H9 (cell line): ENCODE measurements at regions not wholly inside any gene's neighbourhood (a gene's known extent, or its start where the extent isn't known, plus 50 kb on each side); places are given as distances from the start of the nearest gene placed in this dataset.

Experiments used
- DNase-seq: peaks from one replicate; pipeline ENCODE4 v3.0.0-alpha.2; 2017
- H2AFZ ChIP-seq: one replicate; pipeline ENCODE4 v1.6.1; 2013; ENCODE audit warnings: mild to moderate bottlenecking, low read length, control low read depth, moderate library complexity
- H2AK5ac ChIP-seq: 2 replicates; pipeline ENCODE4 v1.6.1; 2013; ENCODE audit warnings: low read length, control low read depth, mixed read lengths; ENCODE audit not compliant: insufficient read length
- H2BK120ac ChIP-seq: one replicate; pipeline ENCODE4 v1.6.1; 2013; ENCODE audit warnings: low read depth, mild to moderate bottlenecking, low read length, control low read depth, inconsistent platforms; ENCODE audit not compliant: poor library complexity, severe bottlenecking
- H2BK12ac ChIP-seq: 2 replicates; pipeline ENCODE4 v1.6.1; 2013; ENCODE audit warnings: low read length, control low read depth, mixed read lengths, low read depth; ENCODE audit not compliant: insufficient read length
- H2BK15ac ChIP-seq: 2 replicates; pipeline ENCODE4 v1.6.1; 2013; ENCODE audit warnings: low read depth, low read length, control low read depth
- H2BK20ac ChIP-seq: one replicate; pipeline ENCODE4 v1.6.1; 2013; ENCODE audit warnings: low read depth, mild to moderate bottlenecking, low read length, control low read depth, inconsistent platforms; ENCODE audit not compliant: poor library complexity, severe bottlenecking
- H2BK5ac ChIP-seq: 2 replicates; pipeline ENCODE4 v1.6.1; 2013; ENCODE audit warnings: low read length, control low read depth, mixed read lengths; ENCODE audit not compliant: insufficient read length
- H3K14ac ChIP-seq: 2 replicates; pipeline ENCODE4 v1.6.1; 2013; ENCODE audit warnings: low read length, control low read depth; ENCODE audit not compliant: insufficient read depth
- H3K18ac ChIP-seq: 2 replicates; pipeline ENCODE4 v1.6.1; 2013; ENCODE audit warnings: low read depth, mild to moderate bottlenecking, mixed read lengths, low read length, control low read depth; ENCODE audit not compliant: insufficient read length
- H3K23ac ChIP-seq: 2 replicates; pipeline ENCODE4 v1.6.1; 2013; ENCODE audit warnings: low read length, control low read depth, mixed read lengths, low read depth; ENCODE audit not compliant: insufficient read length
- H3K23me2 ChIP-seq: 2 replicates; pipeline ENCODE4 v1.6.1; 2013; ENCODE audit warnings: low read depth, mild to moderate bottlenecking, mixed read lengths, low read length, control low read depth; ENCODE audit not compliant: insufficient read length, poor library complexity, severe bottlenecking
- H3K27ac ChIP-seq: 2 replicates; pipeline ENCODE4 v1.5.1; 2013; ENCODE audit warnings: low read length, control low read depth, mixed read lengths, low read depth; ENCODE audit not compliant: insufficient read length
- H3K27me3 ChIP-seq: 2 replicates; pipeline ENCODE4 v1.6.1; 2013; ENCODE audit warnings: low read length, control low read depth, inconsistent platforms; ENCODE audit not compliant: insufficient read depth
- H3K4ac ChIP-seq: 2 replicates; pipeline ENCODE4 v1.6.1; 2013; ENCODE audit warnings: low read depth, mild to moderate bottlenecking, control low read depth, inconsistent platforms, low read length, moderate library complexity
- H3K4me1 ChIP-seq: 2 replicates; pipeline ENCODE4 v1.6.1; 2013; ENCODE audit warnings: low read length, control low read depth, inconsistent platforms; ENCODE audit not compliant: insufficient read depth
- H3K4me2 ChIP-seq: 2 replicates; pipeline ENCODE4 v1.6.1; 2013; ENCODE audit warnings: low read length, control low read depth, mixed read lengths; ENCODE audit not compliant: insufficient read length, insufficient read depth
- H3K56ac ChIP-seq: 2 replicates; pipeline ENCODE4 v1.6.1; 2013; ENCODE audit warnings: low read depth, mild to moderate bottlenecking, mixed read lengths, low read length, control low read depth; ENCODE audit not compliant: insufficient read length
- H3K79me1 ChIP-seq: 2 replicates; pipeline ENCODE4 v1.6.1; 2013; ENCODE audit warnings: low read depth, mild to moderate bottlenecking, moderate library complexity, low read length, control low read depth, inconsistent platforms; ENCODE audit not compliant: insufficient read depth, poor library complexity, severe bottlenecking
- H3K79me2 ChIP-seq: 2 replicates; pipeline ENCODE4 v1.6.1; 2013; ENCODE audit warnings: low read length, control low read depth, inconsistent platforms; ENCODE audit not compliant: insufficient read depth
- H3K9ac ChIP-seq: 2 replicates; pipeline ENCODE4 v1.6.1; 2013; ENCODE audit warnings: low read length, control low read depth, mixed read lengths; ENCODE audit not compliant: insufficient read length; ENCODE audit errors: extremely low read depth
- H3K9me3 ChIP-seq: one replicate; pipeline ENCODE4 v1.6.1; 2013; ENCODE audit warnings: low read depth, low read length, inconsistent platforms; ENCODE audit not compliant: control insufficient read depth
- H3T11ph ChIP-seq: one replicate; pipeline ENCODE4 v1.6.1; 2013; ENCODE audit warnings: mild to moderate bottlenecking, low read length, control low read depth, inconsistent platforms
- H4K20me1 ChIP-seq: one replicate; pipeline ENCODE4 v1.6.1; 2013; ENCODE audit not compliant: control insufficient read depth, insufficient read length, insufficient read depth
- H4K5ac ChIP-seq: 2 replicates; pipeline ENCODE4 v1.6.1; 2013; ENCODE audit warnings: low read depth, mild to moderate bottlenecking, mixed read lengths, low read length, control low read depth; ENCODE audit not compliant: insufficient read length
- H4K8ac ChIP-seq: replicated peaks from 2 replicates; pipeline ENCODE4 v1.6.1; 2013; ENCODE audit warnings: low read length, control low read depth, mixed read lengths, low read depth; ENCODE audit not compliant: insufficient read length
- H4K91ac ChIP-seq: 2 replicates; pipeline ENCODE4 v1.6.1; 2013; ENCODE audit warnings: low read depth, mild to moderate bottlenecking, moderate library complexity, mixed read lengths, low read length, control low read depth; ENCODE audit not compliant: insufficient read length
- H3K27ac Mint-ChIP-seq, 3 experiments: 2 replicates in 2 of 3; 3 replicates in 1 of 3; pipeline ENCODE4 v1.8.0; 2020 to 2021; ENCODE audit warnings: mixed read lengths in 3 of 3, mild to moderate bottlenecking in 1 of 3, moderate library complexity in 1 of 3
- H3K27me3 Mint-ChIP-seq: 2 replicates; pipeline ENCODE4 v1.8.0; 2021; ENCODE audit warnings: low read depth, mild to moderate bottlenecking, moderate library complexity, mixed read lengths
- H3K36me3 Mint-ChIP-seq, 3 experiments: 2 replicates in 2 of 3; 3 replicates in 1 of 3; pipeline ENCODE4 v1.8.0; 2020 to 2021; ENCODE audit warnings: low read depth in 3 of 3, mixed read lengths in 3 of 3; ENCODE audit not compliant: insufficient read depth in 1 of 3
- H3K4me1 Mint-ChIP-seq, 2 experiments: 2 replicates each; pipeline ENCODE4 v1.8.0; 2020; ENCODE audit warnings: mixed read lengths in 2 of 2
- H3K4me3 Mint-ChIP-seq, 2 experiments: 2 replicates in 1 of 2; 3 replicates in 1 of 2; pipeline ENCODE4 v1.8.0; 2020 to 2021; ENCODE audit warnings: mild to moderate bottlenecking in 2 of 2, mixed read lengths in 2 of 2, moderate library complexity in 1 of 2
- H3K9me3 Mint-ChIP-seq, 2 experiments: 2 replicates in 1 of 2; 3 replicates in 1 of 2; pipeline ENCODE4 v1.8.0; 2020; ENCODE audit warnings: mild to moderate bottlenecking in 2 of 2, mixed read lengths in 2 of 2, moderate library complexity in 1 of 2
- WGBS: extraction: QIAGEN DNeasy Blood & Tissue Kit; methylation state at CpG from one replicate; pipeline ENCODE4 v1.1.7; 2013; ENCODE audit warnings: missing lambda C conversion rate, low lambda C conversion rate, mixed read lengths; ENCODE audit not compliant: insufficient read length; ENCODE audit errors: extremely low coverage; 5-methylcytosine and 5-hydroxymethylcytosine counted together
- TF ChIP-seq, protein P1 (sequence below): fragments of 200-600 bp; sonication (generic); conservative IDR thresholded peaks from 3 replicates; pipeline ENCODE4 v1.8.0; 2021; ENCODE audit warnings: antibody characterized with exemption, mild to moderate bottlenecking

DNA sequence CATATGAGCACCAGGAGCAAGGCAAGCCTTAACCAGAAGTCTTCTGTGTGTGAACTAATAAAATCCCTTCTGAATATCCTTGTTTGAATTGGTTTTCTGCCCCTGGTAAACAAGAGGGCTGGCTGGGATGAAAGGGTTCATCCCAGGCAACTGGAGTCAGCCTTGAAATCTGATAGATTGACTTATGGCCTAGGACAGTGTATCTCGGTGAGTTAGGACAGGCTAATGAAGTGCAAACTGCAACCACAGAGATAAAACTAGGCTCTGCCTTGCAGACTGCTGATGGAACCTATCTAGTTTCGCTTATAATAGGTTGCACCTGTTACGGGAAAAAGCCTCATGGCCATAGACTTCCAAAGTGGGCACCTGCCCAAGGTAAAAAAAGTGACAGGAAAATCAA, 451.9 kb upstream of the NOVA1 start:
- no peak overlapping the region for H3K14ac ChIP-seq
- no peak overlapping the region for H3K4me2 ChIP-seq
- H2AK5ac ChIP-seq: no peak overlapping the region
- no peaks in the 10 kb centered on the region for H4K20me1 ChIP-seq
- H3K9me3 Mint-ChIP-seq: peaks cover 13 to 15% of the 10 kb centered on the region in 2 experiments; a peak in 4 of 5 replicates
- no peak overlapping the region for H3K27ac Mint-ChIP-seq
- no peak overlapping the region for H3T11ph ChIP-seq
- no peak overlapping the region for H2BK15ac ChIP-seq
- H2BK5ac ChIP-seq: no peak overlapping the region
- no peak overlapping the region for H4K5ac ChIP-seq
- H3K36me3 Mint-ChIP-seq: peaks cover 0 to 6% (median 3%) of the 10 kb centered on the region in 3 experiments; a peak in 2 of 7 replicates
- H3K23me2 ChIP-seq: no peaks in the 10 kb centered on the region
- no peak overlapping the region for H2BK120ac ChIP-seq
- H3K4me1 Mint-ChIP-seq: no peaks in the 10 kb centered on the region
- no CpG with 5 or more reads among the region's 3 CpGs for WGBS
- TF ChIP-seq, protein P1, sequence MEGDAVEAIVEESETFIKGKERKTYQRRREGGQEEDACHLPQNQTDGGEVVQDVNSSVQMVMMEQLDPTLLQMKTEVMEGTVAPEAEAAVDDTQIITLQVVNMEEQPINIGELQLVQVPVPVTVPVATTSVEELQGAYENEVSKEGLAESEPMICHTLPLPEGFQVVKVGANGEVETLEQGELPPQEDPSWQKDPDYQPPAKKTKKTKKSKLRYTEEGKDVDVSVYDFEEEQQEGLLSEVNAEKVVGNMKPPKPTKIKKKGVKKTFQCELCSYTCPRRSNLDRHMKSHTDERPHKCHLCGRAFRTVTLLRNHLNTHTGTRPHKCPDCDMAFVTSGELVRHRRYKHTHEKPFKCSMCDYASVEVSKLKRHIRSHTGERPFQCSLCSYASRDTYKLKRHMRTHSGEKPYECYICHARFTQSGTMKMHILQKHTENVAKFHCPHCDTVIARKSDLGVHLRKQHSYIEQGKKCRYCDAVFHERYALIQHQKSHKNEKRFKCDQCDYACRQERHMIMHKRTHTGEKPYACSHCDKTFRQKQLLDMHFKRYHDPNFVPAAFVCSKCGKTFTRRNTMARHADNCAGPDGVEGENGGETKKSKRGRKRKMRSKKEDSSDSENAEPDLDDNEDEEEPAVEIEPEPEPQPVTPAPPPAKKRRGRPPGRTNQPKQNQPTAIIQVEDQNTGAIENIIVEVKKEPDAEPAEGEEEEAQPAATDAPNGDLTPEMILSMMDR: no peak
- no peaks in the 10 kb centered on the region for H3K9me3 ChIP-seq
- no peak overlapping the region for H3K27ac ChIP-seq
- no peaks in the 10 kb centered on the region for H3K79me2 ChIP-seq
- H3K79me1 ChIP-seq: no peaks in the 10 kb centered on the region
- H3K27me3 Mint-ChIP-seq: no peaks in the 10 kb centered on the region
- H2AFZ ChIP-seq: no peak overlapping the region
- H3K23ac ChIP-seq: no peak overlapping the region
- no peak overlapping the region for H2BK12ac ChIP-seq
- no peak overlapping the region for H4K8ac ChIP-seq
- DNase-seq: no peak
- no peaks in the 10 kb centered on the region for H3K27me3 ChIP-seq
- no peak overlapping the region for H3K4ac ChIP-seq
- H3K18ac ChIP-seq: no peak overlapping the region
- no peak overlapping the region for H3K56ac ChIP-seq
- no peak overlapping the region for H2BK20ac ChIP-seq
- no peaks in the 10 kb centered on the region for H3K4me1 ChIP-seq
- H4K91ac ChIP-seq: no peak overlapping the region
- no peak overlapping the region for H3K9ac ChIP-seq
- H3K4me3 Mint-ChIP-seq: no peak overlapping the region
